NB4 (cell line): ENCODE measurements at regions not wholly inside any gene's neighbourhood (a gene's known extent, or its start where the extent isn't known, plus 50 kb on each side); places are given as distances from the start of the nearest gene placed in this dataset.
A peak's percentile ranks its signal among the peaks of the same experiment; 100 is the strongest.

Source experiments
- DNase-seq: peaks from one replicate; pipeline ENCODE4 v3.0.0; 2010; ENCODE audit warnings: low read depth
- H3K4me3 ChIP-seq: one replicate; pipeline ENCODE4 v1.5.1; 2011; ENCODE audit warnings: mild to moderate bottlenecking, low read depth, low read length, moderate library complexity
- MYC ChIP-seq: IDR thresholded peaks from 2 replicates; pipeline ENCODE4 v1.6.1; 2011; ENCODE audit warnings: low read depth, low read length
- POLR2A ChIP-seq: IDR thresholded peaks from 2 replicates; pipeline ENCODE4 v1.6.1; 2011; ENCODE audit warnings: mild to moderate bottlenecking; ENCODE audit not compliant: insufficient read length; ENCODE audit errors: extremely low read depth
- TF ChIP-seq, protein P1 (sequence below): IDR thresholded peaks from one replicate; pipeline ENCODE4 v1.5.1; 2012; ENCODE audit warnings: low read depth, low read length
- TF ChIP-seq, protein P2 (sequence below): IDR thresholded peaks from 2 replicates; pipeline ENCODE4 v1.6.1; 2011; ENCODE audit warnings: low read depth, low read length

DNA sequence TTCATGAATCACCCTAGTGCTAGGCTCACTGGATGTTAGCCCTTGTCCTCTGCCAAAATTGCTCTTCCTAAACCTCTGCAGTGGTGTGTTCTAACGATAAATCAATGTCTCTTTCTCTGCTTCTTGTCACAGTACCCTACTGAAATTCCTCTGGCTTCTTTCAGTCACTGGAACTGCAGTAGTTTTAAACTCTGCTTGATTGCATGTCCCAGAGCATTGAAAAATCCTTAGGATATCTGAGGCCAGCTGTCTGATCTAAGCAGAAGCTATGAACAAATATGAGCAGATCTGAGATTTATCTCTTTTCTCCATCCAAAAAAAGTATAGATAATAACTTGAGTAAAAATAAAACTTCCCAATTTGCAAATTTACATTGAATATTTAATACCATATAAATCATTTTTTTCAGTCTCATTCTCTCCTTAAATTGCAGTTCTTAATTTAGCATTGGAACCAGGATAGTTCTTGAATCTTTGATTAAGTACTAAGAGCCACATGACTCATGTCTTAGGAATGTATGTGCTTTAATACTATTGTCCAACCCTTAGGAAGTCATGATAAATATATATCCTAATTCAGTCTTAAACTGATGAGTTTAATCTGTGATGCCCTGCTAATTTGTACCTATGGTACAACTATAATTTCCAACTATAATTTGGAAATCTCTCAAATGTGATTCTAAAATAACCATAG lies 169.7 kb downstream of the PDHA2 start:
- TF ChIP-seq, protein P1, sequence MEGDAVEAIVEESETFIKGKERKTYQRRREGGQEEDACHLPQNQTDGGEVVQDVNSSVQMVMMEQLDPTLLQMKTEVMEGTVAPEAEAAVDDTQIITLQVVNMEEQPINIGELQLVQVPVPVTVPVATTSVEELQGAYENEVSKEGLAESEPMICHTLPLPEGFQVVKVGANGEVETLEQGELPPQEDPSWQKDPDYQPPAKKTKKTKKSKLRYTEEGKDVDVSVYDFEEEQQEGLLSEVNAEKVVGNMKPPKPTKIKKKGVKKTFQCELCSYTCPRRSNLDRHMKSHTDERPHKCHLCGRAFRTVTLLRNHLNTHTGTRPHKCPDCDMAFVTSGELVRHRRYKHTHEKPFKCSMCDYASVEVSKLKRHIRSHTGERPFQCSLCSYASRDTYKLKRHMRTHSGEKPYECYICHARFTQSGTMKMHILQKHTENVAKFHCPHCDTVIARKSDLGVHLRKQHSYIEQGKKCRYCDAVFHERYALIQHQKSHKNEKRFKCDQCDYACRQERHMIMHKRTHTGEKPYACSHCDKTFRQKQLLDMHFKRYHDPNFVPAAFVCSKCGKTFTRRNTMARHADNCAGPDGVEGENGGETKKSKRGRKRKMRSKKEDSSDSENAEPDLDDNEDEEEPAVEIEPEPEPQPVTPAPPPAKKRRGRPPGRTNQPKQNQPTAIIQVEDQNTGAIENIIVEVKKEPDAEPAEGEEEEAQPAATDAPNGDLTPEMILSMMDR: no peak
- TF ChIP-seq POLR2A: no peak
- no peak overlapping the region for H3K4me3 ChIP-seq
- DNase-seq: no peak

- no peak for DNase-seq
- TF ChIP-seq POLR2A: no peak
- TF ChIP-seq, protein P2, sequence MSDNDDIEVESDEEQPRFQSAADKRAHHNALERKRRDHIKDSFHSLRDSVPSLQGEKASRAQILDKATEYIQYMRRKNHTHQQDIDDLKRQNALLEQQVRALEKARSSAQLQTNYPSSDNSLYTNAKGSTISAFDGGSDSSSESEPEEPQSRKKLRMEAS: no peak
- no peak for TF ChIP-seq MYC
- TF ChIP-seq, protein P1: no peak
- H3K4me3 ChIP-seq: no peak overlapping the region
Observed at GRCh38 chr4:96012687-96013086, 172.8 kb downstream of the PDHA2 start.

DNA sequence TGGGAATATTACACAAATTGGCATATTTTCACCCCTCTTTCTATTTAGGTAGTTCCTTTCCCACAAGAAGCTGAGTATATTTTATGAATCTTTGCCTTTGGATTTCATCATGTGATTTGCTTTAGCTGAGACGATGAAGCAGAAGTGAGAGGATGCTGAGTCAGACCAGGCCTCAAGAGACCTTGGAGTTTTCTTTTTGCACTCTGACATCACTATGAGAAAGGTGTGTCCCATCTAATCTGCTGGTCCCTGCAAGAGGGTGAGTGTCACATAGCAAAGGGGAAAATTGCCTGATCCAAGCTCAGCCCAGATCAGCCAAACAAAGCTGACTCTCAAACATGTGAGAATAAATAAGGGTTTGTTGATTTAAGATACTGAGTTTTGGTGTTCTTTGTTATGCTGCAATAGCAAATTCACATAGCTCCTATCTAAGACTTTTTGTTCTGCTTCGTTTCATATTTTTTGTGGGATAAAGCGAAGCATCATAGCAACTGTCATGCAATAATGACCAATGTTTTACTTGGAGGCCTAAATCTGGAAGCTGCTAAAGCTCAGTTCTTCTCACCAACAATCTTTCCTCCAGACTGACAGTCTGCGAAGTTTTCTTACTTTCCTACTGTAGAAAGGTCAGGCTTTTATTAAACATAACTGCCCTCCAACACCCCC lies 176.9 kb downstream of the PDHA2 start:
- TF ChIP-seq, protein P2: no peak
- TF ChIP-seq, protein P1: no peak
- TF ChIP-seq POLR2A (no peak), MYC (no peak)
- DNase-seq: peak; percentile 2

DNA sequence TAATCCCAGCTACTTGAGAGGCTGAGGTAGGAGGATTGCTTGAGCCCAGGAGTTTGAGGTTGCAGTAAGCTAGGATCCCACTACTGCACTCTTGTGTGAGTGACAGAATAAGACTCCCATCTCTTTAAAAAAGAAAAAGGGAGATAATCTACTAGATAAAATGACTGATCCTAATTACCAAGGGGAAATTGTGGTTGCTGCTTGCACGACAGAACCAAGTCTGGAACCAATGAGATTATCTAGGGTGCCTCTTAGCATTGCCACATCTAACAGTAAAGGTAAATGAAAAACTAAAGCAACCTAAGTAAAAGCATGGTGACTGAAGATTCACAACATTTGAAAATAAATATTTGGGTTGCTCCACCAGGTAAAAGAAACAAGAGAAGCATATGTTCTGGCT lies 185.1 kb downstream of the PDHA2 start:
- no peak overlapping the region for H3K4me3 ChIP-seq
- TF ChIP-seq, protein P1: no peak
- no peak for TF ChIP-seq MYC
- TF ChIP-seq, protein P2: no peak
- no peak for TF ChIP-seq POLR2A
- DNase-seq: peak; percentile 8

More for the DNA sequence above, 176.9 kb downstream of the PDHA2 start:
- H3K4me3 ChIP-seq: no peak overlapping the region

DNA sequence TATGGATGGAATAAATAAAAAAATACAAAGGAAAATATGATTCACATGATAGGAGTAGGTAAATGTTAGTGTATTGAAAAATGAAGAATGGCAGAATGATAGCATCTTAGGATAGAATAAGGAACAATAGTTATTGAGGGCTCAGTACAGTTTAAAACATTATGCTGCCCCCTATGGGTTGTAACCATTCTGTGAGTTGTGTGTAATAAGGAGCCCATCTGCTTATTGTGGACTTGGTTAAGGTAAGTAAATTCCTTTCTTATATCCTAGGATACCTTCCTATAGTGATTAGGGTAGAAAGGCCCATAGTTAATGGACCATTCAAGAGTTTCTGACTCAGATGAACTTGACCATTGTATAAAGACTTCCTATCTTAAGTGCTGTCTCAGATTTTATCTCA lies 195.8 kb downstream of the PDHA2 start:
- H3K4me3 ChIP-seq: no peak overlapping the region
- DNase-seq: peak; percentile 61
- TF ChIP-seq, protein P2: no peak
- TF ChIP-seq MYC (no peak), POLR2A (no peak)
- TF ChIP-seq, protein P1: peak; percentile 38
